Dermis microvascular lymphatic vessel endothelial cell (primary cell): ENCODE measurements at regions not wholly inside any gene's neighbourhood (a gene's known extent, or its start where the extent isn't known, plus 50 kb on each side); places are given as distances from the start of the nearest gene placed in this dataset.

Experiments used
- DNase-seq, 2 donors: peaks; one replicate each; pipeline versions ENCODE4 v3.0.0 to v3.0.0-alpha.2; 2010; ENCODE audit warnings: low read depth in 2 of 2

GRCh38 chr9:89807682-89808075, 202.9 kb downstream of the GADD45G start:
- peak in 1 of 2 donors; percentile 21 for DNase-seq

DNA sequence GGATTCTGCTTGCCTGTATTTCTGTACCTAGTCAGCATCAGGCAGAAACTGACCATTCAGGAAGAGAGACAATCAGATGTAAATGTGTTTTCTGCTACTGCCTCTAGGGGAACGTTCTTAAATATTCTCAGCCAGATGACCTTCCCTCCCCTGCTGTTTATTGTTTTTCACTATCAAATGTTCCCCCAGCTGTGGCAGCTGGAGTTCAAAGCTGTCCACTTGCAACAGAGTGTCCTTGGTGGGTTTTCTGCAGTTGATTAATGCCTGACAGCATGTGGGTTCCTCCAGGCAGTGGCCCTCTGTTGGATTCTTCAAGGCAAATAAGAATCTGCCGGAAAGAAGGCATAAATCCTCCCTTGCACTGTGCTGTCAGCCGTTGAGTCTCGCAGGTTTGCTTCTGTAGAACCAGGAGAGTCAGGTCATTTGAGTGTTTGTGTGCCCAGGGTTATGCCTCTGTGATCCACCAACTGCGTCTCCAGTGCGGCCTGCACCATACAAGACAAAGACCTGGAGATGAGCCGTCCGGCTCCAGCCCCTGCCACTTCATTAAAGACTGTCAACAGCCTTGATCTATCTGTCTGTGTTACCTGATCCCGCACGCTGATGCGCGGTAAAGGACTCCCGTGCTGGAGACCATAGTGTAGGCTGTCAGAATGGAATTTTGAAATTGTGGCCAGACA, 203.4 kb downstream of the GADD45G start:
- no peak for DNase-seq

DNA sequence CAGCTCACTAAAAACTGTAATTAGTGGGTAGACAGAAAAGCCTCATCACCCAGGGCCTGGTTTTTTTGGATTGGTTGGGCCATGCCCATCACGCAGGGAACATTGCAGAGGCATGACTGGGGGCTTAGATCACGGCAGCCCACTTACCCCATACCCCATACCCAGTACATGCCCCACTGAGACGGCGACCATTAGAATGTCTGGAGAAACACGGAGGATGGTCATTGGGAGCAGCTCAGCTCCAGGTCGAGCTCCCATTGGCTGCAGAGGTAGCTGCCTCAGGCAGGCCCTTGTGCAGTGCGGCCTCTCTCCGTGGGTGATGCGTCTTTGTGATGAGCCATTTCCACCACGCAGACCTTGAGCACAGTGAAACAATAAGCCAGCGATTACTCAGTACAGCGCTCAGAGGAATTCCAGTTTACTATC, 204.0 kb downstream of the GADD45G start:
- DNase-seq = peak in 1 of 2 donors; percentile 65

DNA sequence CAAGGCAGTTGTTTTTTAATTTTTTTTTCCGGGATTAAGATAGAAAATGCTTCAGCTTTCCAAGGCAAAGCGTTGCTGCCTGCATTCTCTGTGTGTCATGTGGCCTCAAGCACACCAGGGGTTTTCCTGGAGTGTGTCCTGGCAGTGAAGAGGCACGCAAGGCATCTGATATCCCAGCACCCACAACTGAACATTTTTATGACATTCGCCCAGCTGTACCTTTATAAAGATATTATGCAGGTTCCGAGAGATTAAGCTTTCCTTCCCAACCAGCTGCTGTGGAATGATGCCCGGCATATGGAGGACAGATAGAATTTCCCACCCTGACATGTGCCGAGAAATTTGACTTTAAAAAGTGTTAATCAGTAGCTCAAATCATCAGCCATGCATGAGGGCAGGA, 205.6 kb downstream of the GADD45G start:
- DNase-seq = no peak

GRCh38 chr9:89811356-89811755, 206.5 kb downstream of the GADD45G start:
- no peak for DNase-seq

DNA sequence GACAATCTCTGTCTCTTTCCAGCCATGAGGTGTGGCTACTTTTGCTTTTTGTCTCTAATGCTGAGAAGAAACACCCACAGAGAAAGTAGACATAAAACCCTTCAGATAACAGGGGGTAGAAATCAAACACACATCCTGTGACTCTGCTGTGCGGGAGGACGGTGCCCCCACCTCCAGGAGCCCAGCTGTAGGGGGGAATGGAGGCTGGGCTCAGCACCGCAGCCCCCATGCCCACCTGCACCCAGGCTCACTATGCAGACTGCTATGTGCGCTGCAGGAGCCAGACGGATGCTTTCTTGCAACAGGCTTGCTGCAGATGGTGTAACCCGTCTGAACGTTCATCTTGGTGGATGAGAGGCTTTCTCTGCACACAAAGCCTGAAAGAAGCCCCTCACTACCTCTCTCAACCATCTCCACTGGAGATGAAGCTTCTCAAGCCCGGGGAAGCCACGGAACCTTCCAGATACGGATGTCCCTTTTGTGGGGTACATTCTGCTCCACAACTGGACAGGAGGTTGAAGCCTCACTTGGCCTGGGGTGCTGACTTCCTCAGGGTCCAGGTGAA, 207.2 kb downstream of the GADD45G start:
- DNase-seq = no peak

DNA sequence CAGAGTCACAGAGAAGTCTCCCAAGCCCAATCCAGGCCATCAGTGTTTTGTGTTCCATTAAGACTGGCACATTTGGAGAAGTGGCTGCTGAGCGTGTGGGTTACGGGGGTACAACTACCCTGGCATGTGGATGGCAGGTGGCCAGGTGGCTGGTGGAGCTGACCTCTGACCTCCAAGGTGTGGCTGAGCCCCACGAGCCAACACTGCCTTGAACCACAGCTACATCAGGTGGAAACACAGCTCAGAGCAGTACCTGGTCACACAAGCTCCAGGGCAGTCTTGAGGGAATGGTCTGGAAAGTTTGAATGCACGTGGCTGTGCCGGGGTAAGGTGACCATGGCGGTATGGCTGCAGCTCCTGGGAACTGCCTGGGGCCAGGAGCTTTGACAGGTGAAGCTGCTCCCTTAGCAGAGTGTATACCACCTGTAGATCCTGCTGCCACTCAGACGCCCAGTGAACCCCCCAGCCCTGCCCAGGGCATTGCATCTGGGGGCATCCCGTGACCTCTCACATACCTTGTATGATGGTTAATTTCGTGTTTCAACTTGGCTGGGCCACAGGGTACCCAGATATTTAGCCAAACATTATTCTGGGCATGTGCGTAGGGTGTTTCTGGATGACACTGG, 207.9 kb downstream of the GADD45G start:
- no peak for DNase-seq

- no peak for DNase-seq
These were observed 208.7 kb downstream of the GADD45G start for GRCh38 chr9:89813482-89813881.

DNA sequence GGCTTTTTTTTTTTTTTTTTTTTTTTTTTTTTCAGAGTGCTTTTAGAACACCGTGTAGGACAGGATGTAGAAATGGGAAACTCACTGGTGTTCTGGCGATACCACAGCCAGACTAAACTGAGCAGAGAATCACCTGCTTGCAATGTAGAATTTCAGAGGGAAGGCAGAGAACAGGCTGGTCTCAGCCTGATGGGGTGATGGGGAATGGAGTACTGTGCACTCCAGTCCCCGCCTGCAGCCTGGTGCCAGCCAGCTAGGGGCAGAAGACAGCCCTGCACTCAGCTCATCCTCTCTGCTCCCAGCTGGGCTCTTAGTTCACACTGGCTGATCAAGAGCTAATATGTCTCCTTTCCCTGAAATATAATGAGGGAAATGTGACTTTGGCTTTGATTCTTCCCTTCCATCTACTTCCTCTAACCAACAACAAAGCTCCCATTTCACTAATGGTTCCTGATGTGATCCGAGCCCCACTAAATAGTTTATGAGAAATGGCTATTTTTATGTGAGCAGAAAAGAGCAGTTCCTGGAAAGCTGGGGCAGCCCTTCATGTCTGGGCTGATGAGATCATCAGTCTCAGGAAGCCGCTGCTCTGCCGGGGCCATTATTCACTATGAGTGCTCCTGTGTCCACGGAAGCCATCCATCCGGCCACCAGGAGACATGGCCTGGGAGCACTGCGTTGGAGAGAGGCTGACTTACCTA, 209.7 kb downstream of the GADD45G start:
- DNase-seq = peak in 1 of 2 donors; percentile 65

- no peak for DNase-seq
These were observed 210.5 kb downstream of the GADD45G start for GRCh38 chr9:89815061-89815902.

- DNase-seq = peak in 1 of 2 donors; percentile 11
These were observed 211.2 kb downstream of the GADD45G start for GRCh38 chr9:89815903-89816573.

GRCh38 chr9:89817151-89817950, 212.5 kb downstream of the GADD45G start:
- no peak for DNase-seq

GRCh38 chr9:89820337-89820736, 215.5 kb downstream of the GADD45G start:
- no peak for DNase-seq

- no peak for DNase-seq
These were observed 216.3 kb downstream of the GADD45G start for GRCh38 chr9:89821081-89821480.

- DNase-seq = no peak
These were observed 218.2 kb downstream of the GADD45G start for GRCh38 chr9:89822996-89823395.

DNA sequence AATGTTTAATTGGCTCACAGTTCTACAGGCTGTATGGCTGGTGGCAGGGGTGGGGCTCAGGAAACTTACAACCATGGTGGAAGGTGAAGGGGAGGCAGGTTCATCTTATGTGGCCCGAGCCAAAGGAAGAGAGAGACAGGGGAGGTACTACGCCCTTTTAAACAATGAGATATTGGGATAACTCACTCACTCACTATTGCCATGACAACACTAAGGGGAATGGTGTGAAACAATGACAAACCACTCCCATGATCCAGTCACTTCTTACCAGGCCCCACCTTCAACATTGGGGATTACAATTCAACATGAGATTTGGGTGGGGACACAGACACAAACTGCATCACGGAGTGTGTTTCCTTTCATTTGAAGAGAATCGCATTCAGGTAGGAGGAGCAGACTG, 220.9 kb downstream of the GADD45G start:
- DNase-seq = no peak

GRCh38 chr9:89826186-89826585, 221.4 kb downstream of the GADD45G start:
- DNase-seq = no peak

DNA sequence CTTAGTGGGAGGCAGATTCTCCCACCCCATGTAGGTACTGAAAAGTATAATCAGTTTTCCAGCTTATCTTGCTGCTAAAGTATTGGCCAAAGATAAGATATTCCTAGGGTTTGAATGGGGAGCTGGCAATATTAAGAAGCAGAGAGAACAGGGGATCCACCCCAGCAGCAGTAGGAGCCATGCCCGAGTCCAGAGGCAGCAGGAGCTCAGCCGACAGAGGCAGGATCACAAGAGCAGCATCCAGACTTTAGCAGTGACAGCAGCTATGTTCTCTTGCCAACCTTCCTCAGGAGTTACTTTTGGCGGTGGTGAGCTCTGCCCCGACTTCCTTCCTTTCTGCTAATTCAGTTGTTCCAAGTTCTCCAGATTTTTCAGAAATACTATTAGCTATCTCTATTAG, 224.5 kb downstream of the GADD45G start:
- no peak for DNase-seq

GRCh38 chr9:89835666-89836065, 230.9 kb downstream of the GADD45G start:
- no peak for DNase-seq
